DMS153 (cell line): ENCODE measurements at regions not wholly inside any gene's neighbourhood (a gene's known extent, or its start where the extent isn't known, plus 50 kb on each side); places are given as distances from the start of the nearest gene placed in this dataset.

Experiments
- DNase-seq: peaks from one replicate; lab custom pipeline; 2025; lab: John Stamatoyannopoulos, UW

GRCh38 chr18:22330508-22330907 is 87.2 kb downstream of the CTAGE1 start:
- no peak for DNase-seq

- no peak for DNase-seq
These were observed 92.3 kb downstream of the CTAGE1 start for GRCh38 chr18:22325396-22325795.

GRCh38 chr18:22324191-22325131 is 93.3 kb downstream of the CTAGE1 start:
- no peak for DNase-seq

GRCh38 chr18:22322243-22322691 is 95.4 kb downstream of the CTAGE1 start:
- DNase-seq, result no peak

GRCh38 chr18:22320771-22321170 is 96.9 kb downstream of the CTAGE1 start:
- DNase-seq, result no peak

GRCh38 chr18:22320155-22320554 is 97.6 kb downstream of the CTAGE1 start:
- DNase-seq, result no peak

GRCh38 chr18:22318745-22319407 is 98.8 kb downstream of the CTAGE1 start:
- DNase-seq, result no peak

- DNase-seq, result no peak
These were observed 103.3 kb downstream of the CTAGE1 start for GRCh38 chr18:22314420-22314819.

- no peak for DNase-seq
These were observed 103.7 kb downstream of the CTAGE1 start for GRCh38 chr18:22314001-22314400.

- DNase-seq, result no peak
These were observed 106.4 kb downstream of the CTAGE1 start for GRCh38 chr18:22311301-22311700.

GRCh38 chr18:22309191-22309590 is 108.5 kb downstream of the CTAGE1 start:
- DNase-seq, result no peak

GRCh38 chr18:22307528-22307927 is 110.2 kb downstream of the CTAGE1 start:
- DNase-seq, result no peak

- DNase-seq, result no peak
These were observed 113.8 kb downstream of the CTAGE1 start for GRCh38 chr18:22303927-22304326.

- no peak for DNase-seq
These were observed 115.6 kb downstream of the CTAGE1 start for GRCh38 chr18:22302144-22302543.

GRCh38 chr18:22300665-22301636 is 116.8 kb downstream of the CTAGE1 start:
- DNase-seq, result no peak

GRCh38 chr18:22297008-22297407 is 120.7 kb downstream of the CTAGE1 start:
- DNase-seq, result no peak

GRCh38 chr18:22296304-22296703 is 121.4 kb downstream of the CTAGE1 start:
- no peak for DNase-seq

GRCh38 chr18:22293417-22293816 is 124.0 kb downstream of the GATA6 start:
- no peak for DNase-seq

- DNase-seq, result no peak
These were observed 120.6 kb downstream of the GATA6 start for GRCh38 chr18:22290004-22290403.

- DNase-seq, result no peak
These were observed 117.2 kb downstream of the GATA6 start for GRCh38 chr18:22286585-22286984.

- no peak for DNase-seq
These were observed 116.2 kb downstream of the GATA6 start for GRCh38 chr18:22285361-22286140.
